Gastroesophageal sphincter (tissue), 3 donors: ENCODE measurements at regions not wholly inside any gene's neighbourhood (a gene's known extent, or its start where the extent isn't known, plus 50 kb on each side); places are given as distances from the start of the nearest gene placed in this dataset.
A peak's percentile ranks its signal among the peaks of the same experiment; 100 is the strongest.

Experiments
- POLR2A ChIP-seq, 2 donors: fragments of 450-650 bp; IDR thresholded peaks; one replicate each; pipeline ENCODE4 v1.6.1; 2017; ENCODE audit warnings: antibody characterized with exemption in 2 of 2, mild to moderate bottlenecking in 2 of 2, moderate library complexity in 1 of 2
- TF ChIP-seq, protein P1 (sequence below), 4 experiments: fragments of 200-600 bp in 2 of 4; fragments of 450-650 bp in 2 of 4; sonication (generic) in 1 of 4; IDR thresholded peaks; one replicate each; pipeline ENCODE4 v1.5.1; 2017 to 2019; ENCODE audit warnings: antibody characterized with exemption in 4 of 4, mild to moderate bottlenecking in 2 of 4, moderate library complexity in 2 of 4

DNA sequence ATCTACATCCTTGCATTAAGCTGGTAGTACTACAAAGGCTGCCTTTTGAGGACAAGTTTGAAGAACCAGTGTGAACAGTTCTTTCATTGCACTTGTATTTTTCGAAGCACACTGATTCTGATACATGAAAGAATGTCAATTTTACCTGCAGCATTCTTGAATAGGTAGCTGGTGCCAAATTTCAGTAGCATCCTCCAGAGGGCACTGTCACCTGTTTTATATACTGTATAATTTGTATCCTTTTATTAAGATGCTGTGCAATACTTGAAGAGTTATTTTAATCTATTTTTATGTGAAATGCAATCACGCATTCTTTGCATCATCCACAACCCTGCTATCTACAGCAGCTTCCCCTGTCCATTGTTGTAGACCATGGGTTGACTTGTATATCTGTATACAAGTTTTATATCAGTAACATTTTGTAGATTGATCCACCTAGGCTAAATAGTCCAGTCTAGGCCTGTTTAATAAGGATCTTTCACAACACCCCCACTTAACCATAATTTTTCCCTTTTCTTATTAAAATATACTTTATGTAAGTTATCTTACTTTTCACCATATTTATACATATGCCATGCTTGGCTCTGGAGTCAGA lies 325.7 kb downstream of the PCDH7 start:
- TF ChIP-seq, protein P1, sequence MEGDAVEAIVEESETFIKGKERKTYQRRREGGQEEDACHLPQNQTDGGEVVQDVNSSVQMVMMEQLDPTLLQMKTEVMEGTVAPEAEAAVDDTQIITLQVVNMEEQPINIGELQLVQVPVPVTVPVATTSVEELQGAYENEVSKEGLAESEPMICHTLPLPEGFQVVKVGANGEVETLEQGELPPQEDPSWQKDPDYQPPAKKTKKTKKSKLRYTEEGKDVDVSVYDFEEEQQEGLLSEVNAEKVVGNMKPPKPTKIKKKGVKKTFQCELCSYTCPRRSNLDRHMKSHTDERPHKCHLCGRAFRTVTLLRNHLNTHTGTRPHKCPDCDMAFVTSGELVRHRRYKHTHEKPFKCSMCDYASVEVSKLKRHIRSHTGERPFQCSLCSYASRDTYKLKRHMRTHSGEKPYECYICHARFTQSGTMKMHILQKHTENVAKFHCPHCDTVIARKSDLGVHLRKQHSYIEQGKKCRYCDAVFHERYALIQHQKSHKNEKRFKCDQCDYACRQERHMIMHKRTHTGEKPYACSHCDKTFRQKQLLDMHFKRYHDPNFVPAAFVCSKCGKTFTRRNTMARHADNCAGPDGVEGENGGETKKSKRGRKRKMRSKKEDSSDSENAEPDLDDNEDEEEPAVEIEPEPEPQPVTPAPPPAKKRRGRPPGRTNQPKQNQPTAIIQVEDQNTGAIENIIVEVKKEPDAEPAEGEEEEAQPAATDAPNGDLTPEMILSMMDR (IDR thresholded peaks at IDR 0.05): peak in 3 of 4 experiments; percentile 15 to 36 (median 27)
- TF ChIP-seq POLR2A (IDR thresholded peaks at IDR 0.05): no peak
